ENCODE measurements at regions not wholly inside any gene's neighbourhood (a gene's known extent, or its start where the extent isn't known, plus 50 kb on each side); places are given as distances from the start of the nearest gene placed in this dataset.

GRCh38 chr10:105391670-105392351 is 750.7 kb downstream of the SORCS3 start:
- H3K79me2 ChIP-seq (ENCODE audit: control insufficient read depth in 1 of 2, insufficient read depth in 2 of 2, low read length in 2 of 2), result no peaks in the 10 kb centered on the region
- no peaks in the 10 kb centered on the region for H3K36me3 ChIP-seq (ENCODE audit: control insufficient read depth in 2 of 4, insufficient read depth in 4 of 4, low read length in 3 of 4)
- POLR2A ChIA-PET (ENCODE audit: partially characterized antibody), result no interaction called here
- no peak overlapping the region for H3K14ac ChIP-seq (ENCODE audit: insufficient read length)
- H2BK15ac ChIP-seq (ENCODE audit: low read length), result no peak overlapping the region
- no peak overlapping the region for H2BK5ac ChIP-seq (ENCODE audit: low read depth, low read length)
- H4K8ac ChIP-seq (ENCODE audit: extremely low read depth, insufficient read depth, low read length), result no peak overlapping the region
- H4K5ac ChIP-seq (ENCODE audit: insufficient read length, low read depth, low read length), result no peak overlapping the region
- FAIRE-seq (no peak), DNase-seq (ENCODE audit: low read depth in 1 of 2, low spot score in 2 of 2) (no peak)
- no peak overlapping the region for H2BK120ac ChIP-seq (replicated peaks; ENCODE audit: low read depth, low read length)
- CTCF ChIA-PET (ENCODE audit: partially characterized antibody), result no interaction called here
- H4K20me1 ChIP-seq (replicated peaks in 1 of 2; ENCODE audit: control insufficient read depth in 1 of 2, insufficient read depth in 2 of 2, low read length in 2 of 2), result no peaks in the 10 kb centered on the region
- H2BK12ac ChIP-seq (ENCODE audit: low read depth, low read length), result no peak overlapping the region
- no peak overlapping the region for H3K4me2 ChIP-seq (ENCODE audit: insufficient read depth in 1 of 2, low read depth in 2 of 2, low read length in 2 of 2)
- H3K4me1 ChIP-seq (replicated peaks in 1 of 4; ENCODE audit: control insufficient read depth in 3 of 4, insufficient read depth in 4 of 4, low read length in 3 of 4), result no peaks in the 10 kb centered on the region
- WGBS, 2 experiments (ENCODE audit: extremely low coverage in 1 of 2, insufficient coverage in 1 of 2, insufficient read length in 1 of 2, insufficient replicate concordance in 2 of 2, low coverage in 1 of 2, low lambda C conversion rate in 2 of 2, missing lambda C conversion rate in 1 of 2), result 91% methylated on average over 12 of the region's 12 CpGs; no CpG with 5 or more reads in 1 of the 2 experiments
- H3K79me1 ChIP-seq (ENCODE audit: low read depth, low read length), result no peaks in the 10 kb centered on the region
- H3K9me3 ChIP-seq (ENCODE audit: insufficient read depth in 2 of 2, low read depth in 1 of 2, low read length in 1 of 2), result no peaks in the 10 kb centered on the region
- H3K9ac ChIP-seq (replicated peaks in 1 of 4; ENCODE audit: extremely low read depth in 1 of 4, low read depth in 3 of 4, low read length in 3 of 4), result no peak overlapping the region
- H3K4me3 ChIP-seq (ENCODE audit: extremely low read depth in 1 of 4, insufficient read depth in 2 of 4, low read depth in 3 of 4, low read length in 4 of 4), result no peak overlapping the region
- H3K23me2 ChIP-seq (ENCODE audit: low read depth, low read length), result no peaks in the 10 kb centered on the region
- H3K18ac ChIP-seq (ENCODE audit: extremely low read depth, low read length), result no peak overlapping the region
- H2BK20ac ChIP-seq (ENCODE audit: low read length), result no peak overlapping the region
- no peak overlapping the region for H3K27ac ChIP-seq (ENCODE audit: low read depth, low read length)
- no peak overlapping the region for H4K91ac ChIP-seq (replicated peaks; ENCODE audit: insufficient read length, low read length)
- H3K23ac ChIP-seq (ENCODE audit: insufficient read length), result no peak overlapping the region
- no peak overlapping the region for H2AK5ac ChIP-seq (ENCODE audit: low read depth, low read length)
- no peak overlapping the region for H3K56ac ChIP-seq (replicated peaks; ENCODE audit: insufficient read length, low read depth, low read length)
- no peaks in the 10 kb centered on the region; a peak in 1 of 7 replicates for H3K27me3 ChIP-seq (replicated peaks in 1 of 4; ENCODE audit: control insufficient read depth in 3 of 4, extremely low read depth in 1 of 4, insufficient read depth in 3 of 4, low read length in 3 of 4)
- H2AFZ ChIP-seq (ENCODE audit: low read length), result no peak overlapping the region
- no peak overlapping the region for H3K4ac ChIP-seq (replicated peaks; ENCODE audit: insufficient read length, low read depth, low read length)
- TF ChIP-seq TAF7 (optimal IDR thresholded peaks at IDR 0.05; ENCODE audit: borderline replicate concordance, low read depth, low read length) (no peak), GABPA (IDR thresholded peaks at IDR 0.05; ENCODE audit: borderline replicate concordance, insufficient read depth, low read length) (no peak), MAFK (IDR thresholded peaks at IDR 0.05; ENCODE audit: low read depth, low read length) (no peak), EZH2 (IDR thresholded peaks at IDR 0.05; ENCODE audit: low read depth, low read length, severe bottlenecking) (no peak), KDM1A (IDR thresholded peaks at IDR 0.05; ENCODE audit: borderline replicate concordance, low read length) (no peak), CBX8 (IDR thresholded peaks at IDR 0.05; ENCODE audit: borderline replicate concordance, low read depth, low read length) (no peak)
